Activated CD4-positive, alpha-beta memory T cell treated with anti-CD3 and anti-CD28 coated beads, Interleukin-2, amount 10 ng/mL, durations not matched to agents 7 days and 5 days (primary cell): ENCODE measurements at regions not wholly inside any gene's neighbourhood (a gene's known extent, or its start where the extent isn't known, plus 50 kb on each side); places are given as distances from the start of the nearest gene placed in this dataset.
"Not testable (repeated sequence)": the region's sequence is repeated elsewhere in the genome, so short reads cannot be mapped to it uniquely, and the experiment has no call there.

ENCODE experiments used
- CTCF ChIA-PET: fragments of 350-600 bp; sonication (Branson Sonifier 250); formaldehyde crosslinking; loops from one replicate; lab custom pipeline; 2021; ENCODE audit warnings: antibody characterized with exemption, inconsistent platforms; lab: Charles Lee
- POLR2A ChIA-PET: fragments of 350-600 bp; sonication (Branson Sonifier 250); formaldehyde crosslinking; loops from one replicate; lab custom pipeline; 2021; ENCODE audit warnings: antibody characterized with exemption; lab: Charles Lee
- DNase-seq: peaks from one replicate; pipeline ENCODE4 v3.0.0-alpha.2; 2020
- H3K27ac Mint-ChIP-seq: one replicate; pipeline ENCODE4 v1.8.0; 2021; ENCODE audit warnings: mild to moderate bottlenecking, mixed read lengths
- H3K27me3 Mint-ChIP-seq: one replicate; pipeline ENCODE4 v1.8.0; 2021; ENCODE audit warnings: mixed read lengths
- H3K36me3 Mint-ChIP-seq: one replicate; pipeline ENCODE4 v1.8.0; 2021; ENCODE audit warnings: low read depth, mixed read lengths
- H3K4me1 Mint-ChIP-seq: one replicate; pipeline ENCODE4 v1.8.0; 2021; ENCODE audit warnings: mixed read lengths
- H3K4me3 Mint-ChIP-seq: one replicate; pipeline ENCODE4 v1.8.0; 2021; ENCODE audit warnings: mild to moderate bottlenecking, mixed read lengths
- H3K9me3 Mint-ChIP-seq: one replicate; pipeline ENCODE4 v1.8.0; 2021; ENCODE audit warnings: mixed read lengths

DNA sequence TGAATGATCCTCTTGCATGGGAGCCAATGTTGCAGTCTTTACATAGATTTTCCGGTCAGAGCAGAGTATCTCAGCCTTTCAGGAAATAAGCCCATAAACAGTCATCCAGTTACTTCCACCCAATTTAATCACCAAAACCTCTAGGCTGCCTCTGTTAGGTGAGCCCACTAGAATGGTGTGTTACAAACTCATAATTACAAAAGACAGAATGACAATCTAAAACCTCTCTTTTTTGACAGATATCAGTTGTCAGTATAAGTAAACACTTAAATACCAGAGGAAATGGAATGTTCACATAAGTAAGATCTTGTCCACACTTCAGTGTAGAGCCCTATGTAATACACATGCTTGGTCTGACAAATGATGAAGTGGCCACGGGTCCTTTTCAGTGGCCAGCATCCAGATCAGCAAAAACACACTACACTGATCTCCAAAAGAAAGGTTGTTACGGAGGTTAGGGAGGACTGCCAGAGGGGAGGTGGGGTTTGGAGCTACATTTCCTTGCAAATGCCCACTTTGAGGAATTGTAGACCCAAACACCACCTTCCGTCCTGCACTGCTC is 71.3 kb upstream of the FBXO28 start:
- Mint-ChIP-seq H3K4me3 (no peak overlapping the region), H3K9me3 (no peaks in the 10 kb centered on the region), H3K27ac (no peak overlapping the region), H3K27me3 (peaks cover 8% of the 10 kb centered on the region), H3K36me3 (no peaks in the 10 kb centered on the region), H3K4me1 (peaks cover 2% of the 10 kb centered on the region)
- ChIA-PET CTCF (interaction anchor here (1.2 kb wide), 1 partner anchor 8 kb away, joined by 4 read pairs; no protein-coding TSS in a partner anchor), POLR2A (interaction anchor here (1.0 kb wide), 1 partner anchor 8 kb away, joined by 3 read pairs; no protein-coding TSS in a partner anchor)
- DNase-seq = no peak

DNA sequence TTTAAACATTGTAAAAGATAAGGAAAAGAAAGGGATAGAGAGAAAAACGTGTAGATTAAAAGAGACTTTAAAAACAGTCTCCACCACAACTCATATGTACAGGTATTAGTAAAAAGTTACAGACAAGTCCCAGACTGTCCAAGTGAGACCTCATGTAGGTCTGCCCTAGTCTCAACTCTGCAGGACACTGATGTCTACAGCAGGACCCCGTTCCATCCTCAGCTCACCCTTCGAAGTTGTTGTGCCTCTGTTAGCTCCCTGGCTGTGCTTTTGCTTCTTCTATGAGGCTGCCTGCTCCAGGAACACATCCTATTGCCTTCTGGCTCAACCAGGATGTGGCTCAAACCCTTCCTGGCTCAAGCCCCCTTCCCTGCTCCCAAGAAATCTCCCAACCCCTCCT is 72.9 kb upstream of the FBXO28 start:
- Mint-ChIP-seq H3K9me3 (no peaks in the 10 kb centered on the region), H3K27me3 (peaks cover 9% of the 10 kb centered on the region), H3K36me3 (no peaks in the 10 kb centered on the region), H3K4me3 (no peak overlapping the region), H3K4me1 (peaks cover 2% of the 10 kb centered on the region), H3K27ac (no peak overlapping the region)
- DNase-seq = no peak
- CTCF ChIA-PET = no interaction called here
- POLR2A ChIA-PET = no interaction called here

- POLR2A ChIA-PET, DNase-seq, CTCF ChIA-PET, H3K27me3 Mint-ChIP-seq, H3K36me3 Mint-ChIP-seq, H3K9me3 Mint-ChIP-seq, H3K4me3 Mint-ChIP-seq, H3K4me1 Mint-ChIP-seq, H3K27ac Mint-ChIP-seq: not testable (repeated sequence)
Observed at GRCh38 chr1:224040423-224040822, 73.5 kb upstream of the FBXO28 start.

GRCh38 chr1:224040006-224040405 is 73.9 kb upstream of the FBXO28 start:
- H3K27me3 Mint-ChIP-seq, H3K4me1 Mint-ChIP-seq, H3K4me3 Mint-ChIP-seq, DNase-seq, H3K27ac Mint-ChIP-seq, H3K9me3 Mint-ChIP-seq, CTCF ChIA-PET, H3K36me3 Mint-ChIP-seq, POLR2A ChIA-PET: not testable (repeated sequence)

DNA sequence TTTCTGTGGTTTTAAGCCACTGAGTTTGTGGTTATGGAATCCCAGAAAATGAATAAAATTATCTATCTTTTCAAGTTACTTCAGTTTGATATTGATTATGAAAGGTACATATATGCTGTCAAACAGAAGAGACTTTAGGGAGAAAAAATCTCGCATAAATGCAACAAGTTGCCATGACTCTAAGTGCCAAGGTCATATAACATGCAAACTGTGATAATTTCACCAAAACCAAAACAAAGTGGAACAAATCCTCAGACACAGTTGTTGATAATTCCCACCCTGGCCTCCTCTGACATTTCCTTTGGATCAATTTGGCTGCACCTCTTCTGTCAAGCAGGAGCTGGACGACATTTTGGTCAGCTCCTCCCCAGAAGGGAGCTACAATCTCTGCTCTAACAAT is 75.1 kb upstream of the FBXO28 start:
- H3K27me3 Mint-ChIP-seq, H3K4me3 Mint-ChIP-seq, CTCF ChIA-PET, POLR2A ChIA-PET, H3K4me1 Mint-ChIP-seq, H3K36me3 Mint-ChIP-seq, H3K9me3 Mint-ChIP-seq, H3K27ac Mint-ChIP-seq, DNase-seq: not testable (repeated sequence)

DNA sequence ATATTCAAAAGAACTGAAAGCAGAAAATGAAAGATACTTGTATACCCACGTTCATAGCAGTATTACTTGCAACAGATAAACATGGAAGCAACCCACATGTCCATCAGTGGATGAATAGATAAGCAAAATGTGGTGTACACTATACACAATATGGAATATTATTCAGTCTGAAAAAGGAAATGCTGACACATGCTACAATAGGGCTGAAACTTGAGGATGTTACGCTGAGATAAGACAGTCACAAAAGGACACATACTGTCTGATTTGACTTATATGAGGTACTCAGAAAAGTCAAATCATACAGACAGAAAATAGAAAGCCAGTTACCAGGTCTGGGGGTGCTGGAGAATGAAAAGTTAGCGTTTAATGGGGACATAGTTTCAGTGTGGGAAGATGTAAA is 76.5 kb upstream of the FBXO28 start:
- DNase-seq, POLR2A ChIA-PET, H3K27me3 Mint-ChIP-seq: not testable (repeated sequence)

DNA sequence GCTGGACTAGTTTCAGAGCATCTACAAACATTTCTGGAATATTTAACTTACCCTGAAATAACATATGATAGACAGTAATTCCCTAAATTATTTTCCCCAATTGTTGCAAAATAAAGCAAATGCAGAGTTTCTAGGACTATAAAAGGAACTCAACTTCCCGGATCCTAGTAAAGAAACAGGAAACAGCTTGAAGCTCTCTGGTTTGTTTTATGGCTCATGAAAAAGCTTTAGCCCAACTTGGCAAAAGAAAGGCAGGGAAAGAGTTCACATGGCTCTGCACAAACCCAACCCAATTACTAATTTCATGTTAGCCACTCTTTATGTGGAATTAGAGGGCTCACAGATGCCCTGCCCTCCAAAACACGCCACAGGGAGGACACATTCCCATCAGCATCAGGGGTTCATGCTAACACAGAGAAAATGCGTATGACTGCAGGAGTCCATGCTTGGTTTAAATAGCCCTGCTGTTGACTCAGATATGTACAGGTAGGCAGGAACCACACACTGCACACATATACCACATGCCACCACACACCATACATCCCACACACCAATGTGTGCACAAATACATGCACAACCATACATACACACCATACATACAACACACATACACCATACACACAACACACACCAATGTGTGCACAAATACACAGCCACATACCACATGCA is 81.2 kb upstream of the FBXO28 start:
- H3K4me3 Mint-ChIP-seq, H3K36me3 Mint-ChIP-seq, H3K27ac Mint-ChIP-seq, DNase-seq, POLR2A ChIA-PET, H3K4me1 Mint-ChIP-seq, CTCF ChIA-PET, H3K27me3 Mint-ChIP-seq, H3K9me3 Mint-ChIP-seq: not testable (repeated sequence)

More for the DNA sequence above, 76.5 kb upstream of the FBXO28 start:
- H3K4me1 Mint-ChIP-seq, H3K4me3 Mint-ChIP-seq, H3K36me3 Mint-ChIP-seq, H3K27ac Mint-ChIP-seq, CTCF ChIA-PET, H3K9me3 Mint-ChIP-seq: not testable (repeated sequence)

DNA sequence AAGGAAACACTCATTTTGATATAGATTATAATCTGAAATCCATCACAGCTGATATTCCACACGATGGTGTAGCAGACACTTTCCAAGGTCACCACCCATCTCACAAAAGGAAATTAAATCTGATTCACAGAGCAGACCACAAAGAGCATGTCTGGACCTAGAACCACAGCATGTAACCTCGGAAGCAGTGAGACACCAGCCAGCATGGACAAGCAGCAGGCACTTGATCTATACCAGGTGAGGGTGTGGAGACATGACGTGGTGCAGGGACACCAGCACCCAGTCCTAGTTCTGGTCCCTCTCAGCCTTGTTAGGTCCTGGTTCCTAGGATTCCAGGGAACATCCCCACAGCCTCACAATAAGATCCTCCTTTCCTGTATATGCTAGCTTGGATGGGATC is 81.9 kb upstream of the FBXO28 start:
- H3K27me3 Mint-ChIP-seq, DNase-seq, H3K27ac Mint-ChIP-seq, POLR2A ChIA-PET, H3K36me3 Mint-ChIP-seq, H3K4me1 Mint-ChIP-seq, CTCF ChIA-PET, H3K4me3 Mint-ChIP-seq, H3K9me3 Mint-ChIP-seq: not testable (repeated sequence)

DNA sequence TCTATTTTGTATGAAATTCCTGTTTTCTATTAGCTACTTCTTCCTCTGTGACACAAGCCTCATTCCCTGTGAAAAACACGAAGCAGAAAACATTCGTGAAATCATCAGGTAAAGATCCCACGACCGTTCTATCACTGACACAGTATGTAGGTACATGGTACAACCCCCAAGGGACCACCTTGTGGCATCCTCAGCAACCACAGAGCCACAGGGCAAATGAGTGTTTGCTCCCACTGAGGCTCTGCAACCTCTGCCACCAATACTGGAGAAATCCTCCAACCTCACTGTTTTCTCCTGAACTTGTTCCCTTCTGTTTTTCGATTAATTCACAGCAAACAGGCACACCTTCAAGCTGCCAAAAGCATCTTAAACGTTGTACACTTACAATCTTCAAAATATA is 83.7 kb upstream of the FBXO28 start:
- H3K27ac Mint-ChIP-seq, H3K4me1 Mint-ChIP-seq, H3K9me3 Mint-ChIP-seq, POLR2A ChIA-PET, DNase-seq, H3K36me3 Mint-ChIP-seq, H3K27me3 Mint-ChIP-seq, CTCF ChIA-PET, H3K4me3 Mint-ChIP-seq: not testable (repeated sequence)

- H3K27ac Mint-ChIP-seq, H3K4me3 Mint-ChIP-seq, H3K27me3 Mint-ChIP-seq, H3K36me3 Mint-ChIP-seq, H3K4me1 Mint-ChIP-seq, POLR2A ChIA-PET, CTCF ChIA-PET, H3K9me3 Mint-ChIP-seq, DNase-seq: not testable (repeated sequence)
Observed at GRCh38 chr1:224029286-224030025, 84.5 kb upstream of the FBXO28 start.

- H3K27ac Mint-ChIP-seq, H3K9me3 Mint-ChIP-seq, CTCF ChIA-PET, H3K27me3 Mint-ChIP-seq, H3K4me1 Mint-ChIP-seq, H3K36me3 Mint-ChIP-seq, DNase-seq, POLR2A ChIA-PET, H3K4me3 Mint-ChIP-seq: not testable (repeated sequence)
Observed at GRCh38 chr1:224028802-224029201, 85.1 kb upstream of the FBXO28 start.

- H3K36me3 Mint-ChIP-seq, H3K4me1 Mint-ChIP-seq, CTCF ChIA-PET, H3K27me3 Mint-ChIP-seq, H3K9me3 Mint-ChIP-seq, H3K27ac Mint-ChIP-seq, DNase-seq, POLR2A ChIA-PET, H3K4me3 Mint-ChIP-seq: not testable (repeated sequence)
Observed at GRCh38 chr1:224023122-224023521, 90.8 kb upstream of the FBXO28 start.

DNA sequence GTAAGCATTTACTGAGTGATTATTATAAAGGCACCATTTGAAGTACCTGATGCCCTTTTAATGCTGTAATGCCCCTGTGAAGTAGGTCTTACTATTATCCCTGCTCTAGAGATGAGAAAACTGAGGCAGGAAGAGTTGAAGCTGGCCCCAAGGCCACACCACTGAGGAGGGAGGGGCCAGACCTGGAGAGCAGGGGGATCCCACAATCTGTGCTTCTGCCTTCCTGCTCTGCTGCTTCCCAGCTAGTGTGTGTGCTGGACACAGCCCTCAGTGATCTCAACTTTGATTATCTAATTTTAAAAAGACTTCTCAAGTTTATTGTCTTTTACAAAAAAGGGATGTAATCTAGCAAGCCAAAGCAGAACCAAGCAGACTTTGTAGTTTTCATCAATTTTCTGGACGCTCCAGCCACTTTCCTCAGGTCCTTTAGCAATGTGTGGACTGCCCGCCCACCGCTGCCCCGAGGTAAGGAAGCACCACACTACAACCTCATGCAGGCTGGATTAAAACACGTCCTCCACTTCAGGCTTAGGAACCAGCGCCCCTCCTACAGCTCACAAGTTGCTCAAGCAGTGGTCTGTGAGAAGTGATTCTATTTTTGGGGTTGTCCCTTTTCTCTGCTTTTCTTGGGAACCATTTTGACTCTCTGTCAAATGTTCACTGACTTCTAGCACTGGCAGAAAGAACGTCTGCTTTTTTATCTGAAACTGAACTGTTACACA is 91.5 kb upstream of the FBXO28 start:
- H3K27ac Mint-ChIP-seq, H3K36me3 Mint-ChIP-seq, H3K4me3 Mint-ChIP-seq, POLR2A ChIA-PET, H3K27me3 Mint-ChIP-seq, H3K4me1 Mint-ChIP-seq, H3K9me3 Mint-ChIP-seq, DNase-seq, CTCF ChIA-PET: not testable (repeated sequence)
